SHP77 treated with DMSO at 0.1 percent for 48 hours (cell line): ENCODE measurements at regions not wholly inside any gene's neighbourhood (a gene's known extent, or its start where the extent isn't known, plus 50 kb on each side); places are given as distances from the start of the nearest gene placed in this dataset.

ENCODE experiments used
- DNase-seq: peaks from one replicate; lab custom pipeline; 2025; lab: John Stamatoyannopoulos, UW

- DNase-seq: no peak
Measured at GRCh38 chr7:42289473-42289872, 52.5 kb upstream of the GLI3 start.
